ENCODE measurements at regions not wholly inside any gene's neighbourhood (a gene's known extent, or its start where the extent isn't known, plus 50 kb on each side); places are given as distances from the start of the nearest gene placed in this dataset.

DNA sequence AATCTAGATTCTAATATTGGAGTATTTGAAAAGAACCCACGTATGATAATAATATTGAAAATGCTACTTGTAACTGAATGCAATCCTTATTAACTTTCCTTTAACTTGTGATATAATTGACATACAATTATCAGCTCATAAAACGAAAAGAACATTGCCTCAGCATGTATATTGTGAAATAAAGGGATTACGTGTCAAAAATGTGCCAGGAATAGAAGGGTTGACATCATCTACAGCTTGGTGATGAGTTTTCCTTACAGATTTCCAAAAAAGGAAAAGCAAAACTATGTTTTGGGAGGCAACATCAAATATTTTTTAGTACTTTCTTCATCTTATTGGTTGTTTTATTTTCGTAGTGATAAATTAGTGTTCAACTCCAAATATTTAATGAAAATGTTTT, 266.0 kb upstream of the PTGER4 start:
- DNase-seq, result no peak

DNA sequence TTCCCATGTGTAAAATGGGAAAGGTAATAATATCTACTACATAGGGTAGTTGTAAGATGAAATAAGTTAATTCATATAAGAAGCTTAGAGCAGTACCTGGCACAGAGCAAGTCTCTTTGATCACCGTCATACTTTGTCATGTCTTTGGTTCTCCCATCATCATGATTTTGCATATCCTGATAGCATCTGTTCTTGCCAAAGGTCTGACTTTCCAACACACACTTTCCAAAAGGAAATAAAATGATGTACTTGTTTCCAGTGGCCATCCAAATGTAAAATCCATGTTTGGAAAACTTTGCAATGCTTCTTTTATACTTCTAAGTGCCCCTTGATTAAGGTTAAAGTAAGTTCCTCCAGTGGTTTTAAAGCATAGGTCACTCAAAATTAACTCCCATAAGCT, 266.9 kb upstream of the PTGER4 start:
- no peak for DNase-seq

DNA sequence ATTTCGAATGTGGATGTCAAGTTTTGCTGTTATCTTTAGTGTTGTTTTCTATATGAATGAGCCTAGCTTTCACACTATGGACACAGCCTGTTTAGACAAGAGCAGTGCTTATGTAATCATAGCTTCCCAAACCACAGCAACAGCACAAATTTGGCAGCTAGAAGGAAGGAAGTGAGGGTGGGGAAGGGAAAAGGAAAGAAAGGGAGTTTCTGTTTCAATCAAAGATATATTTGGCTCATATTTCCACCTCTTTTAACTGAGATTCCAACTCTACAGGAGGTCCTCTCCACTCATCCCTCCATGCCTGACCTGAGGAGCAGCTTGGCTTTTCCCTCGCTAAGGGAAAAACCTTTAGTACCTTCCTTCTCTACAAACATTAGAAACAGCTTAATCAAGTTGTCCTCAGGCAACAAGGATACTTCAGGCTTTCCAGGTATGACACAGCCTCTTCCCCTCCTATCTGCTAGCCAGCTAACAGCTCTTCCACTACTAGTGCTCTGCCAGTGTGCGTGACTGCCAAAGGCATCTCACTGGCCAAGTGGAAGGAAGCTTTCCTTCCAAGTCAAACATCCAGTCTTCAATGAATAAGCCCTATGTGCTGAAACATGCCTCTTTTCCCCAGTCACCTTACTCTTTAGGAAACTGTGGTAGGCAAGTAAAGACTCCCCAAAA, 268.6 kb upstream of the PTGER4 start:
- no peak for DNase-seq

DNA sequence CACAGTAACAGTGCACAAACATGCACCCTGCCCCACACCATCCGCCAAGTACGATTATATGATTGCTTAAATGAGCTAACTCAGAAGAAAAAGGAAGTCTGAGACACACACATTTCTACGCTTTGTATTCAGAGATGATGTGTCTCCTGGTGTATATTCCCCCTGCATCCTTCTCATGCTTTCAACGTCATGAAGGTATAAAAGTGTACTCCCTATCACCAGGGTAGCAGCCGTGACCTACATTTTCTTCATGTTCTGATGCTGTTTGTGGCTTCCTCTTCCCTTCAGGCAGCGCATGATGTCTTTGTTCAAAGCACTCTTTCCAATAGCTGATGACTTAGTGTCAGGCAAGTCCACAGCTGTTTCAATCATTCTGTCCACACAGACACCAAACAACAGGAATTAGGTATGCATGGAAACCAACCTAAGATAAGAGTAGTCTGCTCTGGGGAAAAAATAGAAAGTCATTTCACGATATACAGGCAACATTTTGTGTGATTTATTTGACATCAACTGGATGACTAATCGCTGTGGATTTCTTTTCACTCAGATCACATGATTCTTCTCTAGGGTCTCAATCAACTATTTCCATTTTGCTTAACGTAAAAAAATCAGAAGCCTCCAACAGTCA, 269.4 kb upstream of the PTGER4 start:
- peak; percentile 58 for DNase-seq

DNA sequence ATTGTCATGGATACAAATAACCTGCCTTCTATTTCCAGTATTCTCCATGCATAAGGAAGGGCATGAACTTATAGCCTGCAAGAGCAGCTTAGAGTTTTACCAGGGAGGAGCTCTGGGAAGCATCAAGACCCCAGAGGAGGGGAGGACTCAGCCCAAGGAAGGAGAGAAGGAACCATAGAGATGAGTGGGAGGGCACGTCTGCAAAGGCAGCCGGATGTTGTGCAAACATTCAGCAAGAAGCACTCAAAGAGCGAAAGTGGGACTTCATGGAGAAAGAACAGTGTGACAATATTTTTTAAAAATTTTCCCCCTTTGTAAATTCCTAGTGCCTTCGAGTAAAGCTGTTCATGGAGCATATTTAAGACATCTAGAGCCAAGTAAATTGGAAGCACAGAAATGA, 270.1 kb upstream of the PTGER4 start:
- DNase-seq, result no peak

DNA sequence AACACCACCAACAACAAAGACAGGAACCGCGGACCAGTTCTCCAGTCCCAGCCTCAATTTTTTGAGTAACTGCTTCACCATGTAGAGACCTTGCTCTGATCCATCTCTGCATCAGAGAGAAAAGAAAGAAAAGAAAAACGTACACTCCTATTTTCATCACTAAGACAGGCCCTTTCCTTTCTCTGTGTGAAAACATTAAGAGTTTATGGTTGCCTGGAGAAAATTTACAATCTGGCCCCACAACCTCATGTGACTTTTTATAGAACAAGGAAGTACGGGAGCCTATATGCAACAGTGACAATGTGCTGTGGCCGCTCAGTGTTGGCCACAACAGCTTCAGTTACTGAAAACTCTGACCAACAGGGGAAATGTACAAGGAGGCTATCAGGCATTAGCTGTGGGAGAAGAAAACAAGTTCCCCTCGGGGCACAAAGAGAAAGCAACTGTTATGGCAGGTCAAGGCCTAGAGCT, 272.9 kb upstream of the PTGER4 start:
- no peak for DNase-seq

DNA sequence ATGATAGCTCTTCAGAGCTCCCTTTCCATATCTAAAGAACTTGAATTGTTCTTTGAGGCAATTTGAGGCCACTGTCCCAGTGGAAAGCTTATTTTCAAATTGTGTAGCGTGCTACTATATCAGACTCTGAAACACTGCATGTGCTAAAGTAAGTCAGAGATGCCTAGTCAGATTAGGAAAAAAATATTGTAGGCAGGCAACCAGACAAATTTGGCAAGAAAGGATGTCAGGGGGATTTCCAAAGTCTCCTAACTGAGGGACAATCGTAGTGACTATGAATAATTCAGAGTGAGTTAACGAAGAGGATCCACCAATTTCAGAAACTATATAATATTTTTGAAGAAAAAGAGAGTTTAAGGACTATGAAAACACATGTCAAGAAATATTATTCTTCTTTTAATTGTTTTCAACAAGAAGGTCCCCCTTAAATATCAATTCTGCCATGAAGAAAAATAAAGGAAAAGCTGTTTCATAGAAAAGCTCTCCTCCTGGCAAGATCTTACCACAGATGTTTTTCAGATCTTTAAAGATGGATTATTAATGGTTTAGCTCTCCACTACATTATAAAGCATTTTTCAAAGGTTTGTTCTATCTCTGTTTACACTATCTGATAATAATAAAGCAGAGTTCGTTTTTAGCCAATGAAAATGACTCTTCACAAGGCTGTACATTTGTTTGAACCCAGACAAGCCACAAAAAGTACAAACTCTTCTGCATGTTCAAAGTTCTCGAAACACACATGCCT, 273.5 kb upstream of the PTGER4 start:
- no peak for DNase-seq

DNA sequence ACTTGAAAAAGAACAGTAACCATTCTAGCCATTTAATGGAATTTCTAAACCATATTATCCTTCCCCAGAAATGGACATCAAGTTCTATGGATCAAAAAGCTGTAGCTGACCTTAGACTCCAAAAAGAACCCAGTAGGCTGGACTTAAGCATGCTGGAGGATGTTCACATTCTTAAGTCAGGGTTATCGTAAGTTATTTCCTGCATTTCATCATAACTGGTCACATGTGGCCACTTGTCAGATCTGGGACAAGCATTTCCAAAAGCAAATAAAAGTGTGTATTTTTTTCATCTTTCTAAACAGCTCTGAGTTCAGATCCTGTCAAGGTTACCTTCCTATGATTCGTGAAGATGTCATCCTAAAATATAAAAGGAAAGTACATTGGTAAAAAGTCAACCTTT, 274.5 kb upstream of the PTGER4 start:
- DNase-seq, result no peak

DNA sequence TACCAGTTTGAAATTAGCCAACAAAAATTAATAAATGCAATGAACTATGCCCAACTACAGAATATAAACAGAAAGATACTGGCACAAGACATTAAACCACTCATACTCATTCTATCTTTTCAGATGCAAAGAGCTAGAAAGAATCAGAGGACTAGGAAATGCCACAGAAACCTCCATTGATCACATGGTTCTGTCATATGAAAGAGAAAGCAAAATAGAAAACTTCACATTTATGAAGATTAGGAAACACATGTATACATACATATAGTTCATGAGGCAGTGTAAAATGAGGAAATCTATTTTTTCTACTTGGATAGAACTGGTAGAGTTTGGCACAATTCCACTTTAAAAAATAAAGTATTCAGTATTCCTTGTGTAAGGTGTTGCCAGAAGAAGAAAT, 275.1 kb upstream of the PTGER4 start:
- DNase-seq, result no peak

DNA sequence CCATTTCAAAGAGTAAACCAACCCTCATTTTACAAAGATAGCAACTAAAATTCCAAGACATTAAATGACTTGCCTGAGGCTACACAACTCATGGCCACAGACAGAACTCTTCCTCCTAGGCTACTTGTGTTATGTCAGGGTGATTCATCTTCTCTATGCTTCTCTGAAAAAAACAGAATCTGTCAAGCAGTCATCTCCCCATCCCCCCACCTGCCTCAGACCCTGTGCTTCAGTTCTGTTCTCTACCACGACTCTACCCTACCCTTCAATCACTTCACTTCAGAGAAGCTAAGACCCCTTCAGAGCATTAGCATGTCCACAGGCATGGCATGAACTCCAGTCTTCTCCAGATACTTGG, 277.7 kb upstream of the PTGER4 start:
- DNase-seq, result peak; percentile 56

DNA sequence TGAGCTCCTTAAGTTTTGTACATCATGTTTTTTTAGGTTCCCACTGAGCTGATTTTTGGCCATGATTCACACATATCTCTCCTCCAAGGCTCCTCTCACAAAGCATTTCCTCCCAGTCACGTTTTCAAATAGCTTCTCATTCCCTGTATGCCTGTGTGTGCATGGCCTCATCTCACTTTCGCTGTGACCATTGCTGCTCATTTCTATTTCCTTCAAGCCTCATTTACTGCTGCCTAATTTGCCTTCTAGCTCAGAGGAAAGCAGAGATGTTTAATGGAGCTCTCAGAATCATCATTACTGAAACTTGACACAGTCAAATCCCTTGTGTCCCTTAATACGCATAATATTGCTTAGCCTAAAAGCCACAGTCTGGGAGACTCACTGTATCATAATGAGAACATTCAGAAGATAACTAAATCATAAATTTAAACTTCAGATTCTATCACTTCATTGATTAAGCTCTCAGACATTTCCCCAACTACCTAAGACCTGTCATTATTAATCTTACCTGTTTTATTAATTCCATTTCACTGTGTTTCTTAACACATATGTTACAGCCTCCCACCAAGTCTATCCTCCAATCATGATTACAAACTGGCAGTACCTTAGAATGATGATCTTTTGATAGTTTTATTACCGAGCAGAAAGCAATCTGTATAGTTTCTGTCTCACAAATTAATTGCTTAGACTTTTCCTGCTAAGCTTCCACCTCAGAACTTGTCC, 278.3 kb upstream of the PTGER4 start:
- no peak for DNase-seq

DNA sequence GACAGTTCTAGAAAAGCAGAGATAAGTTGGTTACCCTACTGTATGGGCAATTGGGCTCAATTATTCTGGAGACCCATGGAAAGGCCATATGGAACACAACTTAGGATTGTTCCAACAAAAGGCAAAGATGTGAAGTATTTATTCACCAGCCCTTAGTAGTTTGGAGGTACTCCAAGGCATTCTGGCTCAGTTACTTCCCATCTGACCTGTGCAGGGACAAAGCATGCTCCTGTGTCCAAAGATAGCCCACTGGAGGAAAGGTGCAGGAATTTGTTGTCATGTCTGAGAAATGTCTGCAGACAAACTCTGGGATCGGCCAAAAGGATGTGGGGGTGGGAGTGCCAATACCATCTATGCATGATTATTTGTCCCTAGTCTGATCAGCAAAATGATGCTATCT, 279.5 kb upstream of the PTGER4 start:
- DNase-seq, result no peak

DNA sequence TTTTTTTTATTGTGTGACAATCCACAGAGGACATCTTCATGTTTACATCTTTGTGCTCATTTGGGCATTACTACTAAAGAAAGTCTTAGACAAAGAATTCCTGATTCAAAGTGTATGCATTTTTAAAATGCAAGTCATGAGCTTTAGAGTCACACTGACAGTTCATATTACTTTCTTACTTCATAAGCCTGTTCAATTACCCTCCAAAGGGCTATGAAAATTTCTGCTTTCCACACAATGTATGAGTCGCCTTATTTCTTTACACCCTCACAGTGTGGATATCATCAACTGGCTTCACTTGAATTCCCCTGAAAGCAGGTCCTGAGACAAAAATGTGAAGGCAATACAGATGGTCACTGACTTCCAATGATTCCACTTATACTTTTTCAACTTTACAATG, 280.4 kb upstream of the PTGER4 start:
- DNase-seq, result no peak

DNA sequence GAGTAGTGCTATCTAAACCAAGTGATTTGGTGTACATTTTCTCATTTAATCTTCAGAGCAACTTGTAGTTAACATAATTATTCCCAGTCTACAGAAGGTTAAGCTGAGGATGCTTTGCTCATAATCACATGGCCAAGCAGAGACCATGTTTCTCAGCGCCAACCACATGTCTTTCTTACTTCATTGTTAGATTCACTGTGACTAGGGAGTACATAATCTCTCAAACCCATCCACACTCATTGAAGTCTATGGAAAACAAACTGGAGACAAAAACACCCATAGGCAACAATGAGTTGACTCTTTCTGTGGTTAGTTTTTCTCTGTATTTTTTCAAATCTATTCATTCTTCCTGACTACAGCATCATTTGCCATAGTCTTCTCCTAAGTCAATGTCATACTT, 281.7 kb upstream of the PTGER4 start:
- DNase-seq, result no peak

DNA sequence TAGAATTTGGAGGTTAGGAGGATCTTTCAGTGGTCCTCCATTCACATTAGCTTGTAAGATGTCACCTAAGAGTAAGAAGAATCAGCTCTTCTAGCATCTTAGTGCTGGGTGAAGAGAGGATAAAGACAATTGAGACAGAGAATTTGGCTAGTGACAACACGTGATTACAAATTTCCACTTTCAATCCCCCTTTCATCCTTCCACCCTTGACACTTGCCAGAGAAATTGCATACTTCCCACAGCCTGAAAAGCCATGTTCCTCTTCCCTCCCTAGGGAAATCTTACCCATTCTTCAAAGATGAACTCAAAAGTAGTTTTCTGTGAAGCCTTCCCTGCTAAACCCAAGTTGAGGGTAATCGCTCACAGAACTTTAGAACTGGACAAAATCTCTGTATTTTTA, 282.6 kb upstream of the PTGER4 start:
- no peak for DNase-seq

DNA sequence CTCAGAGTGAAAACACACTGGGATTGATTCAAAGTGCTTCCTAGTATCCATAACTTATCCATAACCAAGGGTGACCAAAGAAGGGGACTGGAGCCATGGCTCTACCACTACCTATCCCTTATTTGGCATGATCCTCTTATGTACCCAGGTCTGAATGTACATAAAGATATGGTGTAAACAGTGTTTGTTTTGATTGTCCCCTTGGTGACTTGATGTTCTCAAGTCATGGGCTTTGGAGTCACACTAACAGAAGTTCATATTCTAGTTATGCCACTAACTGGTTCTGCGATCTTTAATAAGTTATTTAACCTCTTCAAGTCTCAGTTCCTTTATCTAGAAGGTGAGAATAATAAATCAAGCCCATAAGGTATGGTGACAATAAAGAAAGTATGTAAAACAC, 283.4 kb upstream of the PTGER4 start:
- no peak for DNase-seq

DNA sequence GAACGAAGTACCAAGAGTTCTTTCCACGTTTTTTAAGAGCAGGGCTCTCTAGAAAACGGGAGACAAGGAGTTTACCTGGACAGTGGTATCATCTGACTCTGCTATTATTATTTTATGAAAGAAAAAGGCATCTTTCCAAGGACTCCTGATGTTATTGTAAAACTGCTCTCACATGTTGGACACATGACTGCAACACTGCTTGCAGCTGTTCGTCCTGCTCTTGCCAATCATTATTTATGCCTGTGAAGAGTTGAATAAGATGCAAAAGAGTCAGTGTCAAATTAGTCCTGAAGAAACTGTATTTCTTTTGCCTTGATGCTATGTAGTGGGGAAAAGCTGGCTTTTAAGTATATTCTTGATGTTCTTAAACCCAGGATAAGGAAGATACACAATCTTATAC, 284.5 kb upstream of the PTGER4 start:
- no peak for DNase-seq

DNA sequence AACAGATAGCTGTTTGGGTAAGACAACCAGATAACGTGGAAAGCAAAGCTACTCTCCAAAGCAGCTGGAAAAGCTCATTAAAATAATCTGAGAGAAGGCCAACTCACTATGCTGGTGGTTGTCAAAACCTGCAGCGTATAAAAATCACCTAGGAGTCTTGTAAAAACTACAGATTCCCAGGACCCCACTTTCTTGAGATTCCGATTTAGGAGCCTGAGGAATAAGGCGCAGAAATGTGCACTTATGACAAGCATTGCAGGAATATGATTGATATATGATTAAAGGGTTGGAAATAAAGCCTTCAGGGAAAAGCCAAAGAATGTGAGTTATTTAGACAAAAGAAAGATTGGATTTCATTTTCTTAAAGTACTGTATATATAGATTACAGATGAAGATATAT, 285.0 kb upstream of the PTGER4 start:
- DNase-seq, result no peak

DNA sequence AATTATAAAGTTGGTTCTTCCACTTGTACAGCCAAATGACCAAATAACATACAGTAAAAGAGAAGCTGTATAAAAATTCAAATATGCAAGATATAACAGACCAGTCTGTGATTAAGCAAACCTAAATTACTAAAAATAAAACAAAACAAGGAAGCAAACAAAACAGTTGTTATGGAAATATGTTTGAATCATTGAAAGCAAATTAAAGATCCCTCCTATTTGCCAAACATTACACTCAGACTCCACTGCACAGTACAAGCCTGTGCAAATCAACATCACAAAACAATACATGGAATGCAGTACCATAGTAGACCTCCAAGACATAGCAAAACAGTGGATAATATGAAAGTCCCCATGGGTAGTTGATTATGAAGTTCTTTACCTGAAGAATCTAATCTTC, 288.1 kb upstream of the PTGER4 start:
- DNase-seq, result no peak

DNA sequence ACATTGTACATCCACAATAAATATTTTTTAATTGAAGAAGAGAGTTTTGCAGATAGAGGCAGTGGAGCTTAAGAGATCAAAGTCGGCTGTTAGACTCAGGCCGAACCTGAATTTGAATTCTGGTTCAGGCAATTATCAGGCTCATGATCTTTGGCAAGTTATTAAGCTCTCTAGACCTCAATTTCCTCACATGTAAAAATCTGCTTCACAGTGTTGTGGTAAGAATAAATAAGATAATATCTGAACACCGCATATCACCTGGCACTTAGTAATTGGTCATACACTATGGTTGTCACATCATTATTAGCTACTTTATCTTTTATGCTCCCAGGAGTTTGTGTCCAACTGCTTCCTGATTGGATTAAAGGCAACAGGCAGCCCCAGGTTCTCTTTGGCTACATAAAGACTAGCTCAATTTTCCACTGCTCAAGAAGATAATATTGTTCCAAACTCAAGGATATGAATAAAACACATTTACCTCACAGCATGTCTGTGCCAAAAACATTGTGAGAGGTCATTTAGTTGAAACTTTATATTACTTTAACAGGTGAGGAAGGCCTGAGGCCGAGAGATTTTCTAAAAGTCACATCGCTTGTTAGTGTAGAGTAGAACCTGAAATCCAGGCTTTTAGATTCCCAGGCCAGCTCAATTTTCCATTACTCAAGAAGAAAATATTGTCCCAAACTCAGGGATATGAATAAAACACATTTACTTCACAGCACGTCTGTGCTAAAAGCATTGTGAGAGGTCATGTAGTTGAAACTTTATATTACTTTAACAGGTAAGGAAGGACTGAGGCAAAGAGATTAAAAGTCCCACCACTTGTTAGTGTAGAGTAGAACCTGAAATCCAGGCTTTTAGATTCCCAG, 289.2 kb upstream of the PTGER4 start:
- DNase-seq, result no peak

DNA sequence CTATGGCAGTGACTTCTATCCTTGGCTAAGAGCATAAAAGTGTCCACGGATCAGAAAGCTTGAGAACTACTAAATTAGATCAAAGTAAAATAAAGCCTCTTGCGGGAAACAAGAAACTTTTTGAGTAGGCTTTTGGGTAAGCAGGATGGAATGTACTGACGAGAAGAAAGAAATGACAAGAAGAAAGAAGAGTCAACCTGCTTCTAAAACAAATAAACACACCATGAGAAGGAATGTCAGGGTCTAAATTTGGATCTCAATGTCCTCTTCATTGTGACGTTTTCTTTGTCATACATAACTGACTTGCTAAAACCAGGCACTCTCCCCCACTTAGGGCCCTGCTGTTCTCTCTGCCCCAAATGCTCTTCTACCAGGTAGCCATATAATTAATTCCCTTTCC, 290.1 kb upstream of the PTGER4 start:
- no peak for DNase-seq

DNA sequence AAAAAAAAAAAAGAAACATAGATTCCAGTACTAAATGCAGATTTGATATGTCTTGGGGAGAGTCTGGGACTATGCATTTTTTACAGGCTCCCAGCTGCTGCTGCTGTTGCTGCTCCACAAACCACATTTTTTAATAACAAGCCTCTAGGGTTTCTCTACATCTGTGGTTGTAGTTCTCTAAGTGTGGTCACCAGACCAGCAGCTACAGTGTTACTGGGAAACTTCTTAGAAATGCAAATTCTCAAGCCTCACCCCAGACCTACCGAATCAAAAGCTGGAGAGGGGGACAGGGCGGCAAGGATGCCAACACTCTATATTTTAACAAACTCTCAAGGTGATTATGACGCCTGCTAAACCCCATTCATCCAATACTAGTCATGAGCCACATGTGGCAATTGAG, 293.4 kb upstream of the PTGER4 start:
- no peak for DNase-seq

DNA sequence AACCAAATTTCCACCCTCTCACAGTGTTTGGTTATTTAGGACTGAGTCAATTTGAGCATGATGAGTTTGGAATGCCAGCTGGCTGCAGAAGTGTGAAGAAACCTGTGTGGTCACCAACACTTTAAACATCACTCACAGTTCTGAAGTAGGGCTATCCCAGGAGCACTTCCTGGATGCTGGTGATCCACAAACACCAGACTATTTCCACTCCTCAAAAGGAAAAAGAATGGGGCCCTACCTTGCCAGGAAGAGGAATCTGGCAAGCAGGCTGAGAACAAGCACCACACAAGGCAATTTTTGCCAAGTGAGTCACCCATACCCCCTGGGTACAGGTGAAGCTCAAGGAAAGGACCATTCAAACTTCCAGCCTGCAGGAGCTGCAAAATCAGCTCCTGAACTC, 294.2 kb upstream of the PTGER4 start:
- no peak for DNase-seq
